Activated CD4-positive, alpha-beta T cell treated with anti-CD3 and anti-CD28 coated beads, Interleukin-2, Interleukin-6, amounts not matched to agents 100 ng/mL and 50 ng/mL, durations not matched to agents 16 hours and 8 hours (primary cell): ENCODE measurements at regions not wholly inside any gene's neighbourhood (a gene's known extent, or its start where the extent isn't known, plus 50 kb on each side); places are given as distances from the start of the nearest gene placed in this dataset.
"Not testable (repeated sequence)": the region's sequence is repeated elsewhere in the genome, so short reads cannot be mapped to it uniquely, and the experiment has no call there.

Source experiments
- DNase-seq: peaks from one replicate; pipeline ENCODE4 v3.0.0-alpha.2; 2020

- DNase-seq = no peak
Observed at GRCh38 chr1:21385022-21385421, 54.9 kb upstream of the NBPF3 start.

GRCh38 chr1:21384620-21385019 lies 55.3 kb upstream of the NBPF3 start:
- DNase-seq = no peak

- DNase-seq = no peak
Observed at GRCh38 chr1:21383785-21384401, 56.0 kb upstream of the NBPF3 start.

- no peak for DNase-seq
Observed at GRCh38 chr1:21381354-21381753, 58.6 kb upstream of the NBPF3 start.

- DNase-seq = not testable (repeated sequence)
Observed at GRCh38 chr1:21380147-21380546, 59.8 kb upstream of the NBPF3 start.

GRCh38 chr1:21379571-21379970 lies 60.4 kb upstream of the NBPF3 start:
- no peak for DNase-seq

GRCh38 chr1:21378705-21379494 lies 61.0 kb upstream of the NBPF3 start:
- no peak for DNase-seq

GRCh38 chr1:21372383-21372782 lies 67.6 kb upstream of the NBPF3 start:
- DNase-seq = no peak

- DNase-seq = no peak
Observed at GRCh38 chr1:21369905-21370304, 70.0 kb upstream of the NBPF3 start.

GRCh38 chr1:21368515-21369289 lies 71.2 kb upstream of the NBPF3 start:
- DNase-seq = peak; percentile 59

- DNase-seq = not testable (repeated sequence)
Observed at GRCh38 chr1:21367973-21368514, 71.9 kb upstream of the NBPF3 start.

GRCh38 chr1:21366288-21366687 lies 73.6 kb upstream of the NBPF3 start:
- no peak for DNase-seq

- no peak for DNase-seq
Observed at GRCh38 chr1:21365036-21365435, 74.8 kb upstream of the ECE1 start.

GRCh38 chr1:21362096-21362495 lies 71.8 kb upstream of the ECE1 start:
- no peak for DNase-seq

- no peak for DNase-seq
Observed at GRCh38 chr1:21361506-21361905, 71.2 kb upstream of the ECE1 start.

- no peak for DNase-seq
Observed at GRCh38 chr1:21357161-21357560, 66.9 kb upstream of the ECE1 start.

- no peak for DNase-seq
Observed at GRCh38 chr1:21355956-21356355, 65.7 kb upstream of the ECE1 start.

GRCh38 chr1:21352586-21352985 lies 62.3 kb upstream of the ECE1 start:
- no peak for DNase-seq

GRCh38 chr1:21351901-21352300 lies 61.6 kb upstream of the ECE1 start:
- DNase-seq = no peak

GRCh38 chr1:21350202-21350885 lies 60.1 kb upstream of the ECE1 start:
- no peak for DNase-seq

- no peak for DNase-seq
Observed at GRCh38 chr1:21349693-21350092, 59.4 kb upstream of the ECE1 start.

- DNase-seq = no peak
Observed at GRCh38 chr1:21347072-21347581, 56.9 kb upstream of the ECE1 start.
